SK-N-SH (cell line): ENCODE measurements at regions not wholly inside any gene's neighbourhood (a gene's known extent, or its start where the extent isn't known, plus 50 kb on each side); places are given as distances from the start of the nearest gene placed in this dataset.

Source experiments
- CTCF ChIP-seq: fragments of 200-600 bp; sonication (generic); IDR thresholded peaks from 2 replicates; pipeline ENCODE4 v1.6.1; 2017; ENCODE audit warnings: antibody characterized with exemption, mild to moderate bottlenecking, moderate library complexity
- FOSL2 ChIP-seq: IDR thresholded peaks from 2 replicates; pipeline ENCODE4 v1.4.0; 2012; ENCODE audit warnings: low read depth, mild to moderate bottlenecking, moderate library complexity, borderline replicate concordance
- FOXM1 ChIP-seq: IDR thresholded peaks from 2 replicates; pipeline ENCODE4 v1.4.0; 2012; ENCODE audit warnings: low read depth, mild to moderate bottlenecking
- GABPA ChIP-seq: IDR thresholded peaks from 2 replicates; pipeline ENCODE4 v1.4.0; 2012; ENCODE audit warnings: low read depth, mild to moderate bottlenecking
- MEF2A ChIP-seq: IDR thresholded peaks from 2 replicates; pipeline ENCODE4 v1.4.0; 2012; ENCODE audit warnings: low read depth, borderline replicate concordance
- PBX3 ChIP-seq: IDR thresholded peaks from 2 replicates; pipeline ENCODE4; 2012
- POLR2AphosphoS5 ChIP-seq: IDR thresholded peaks from 2 replicates; pipeline ENCODE4 v1.6.1; 2012; ENCODE audit warnings: low read depth, low read length
- RAD21 ChIP-seq: IDR thresholded peaks from 2 replicates; pipeline ENCODE4 v1.6.1; 2012; ENCODE audit warnings: mild to moderate bottlenecking, low read length
- REST ChIP-seq: IDR thresholded peaks from 2 replicates; pipeline ENCODE4 v1.6.1; 2012; ENCODE audit warnings: mild to moderate bottlenecking, low read depth, low read length, moderate library complexity
- SIN3A ChIP-seq: IDR thresholded peaks from 2 replicates; pipeline ENCODE4 v1.6.1; 2012; ENCODE audit warnings: low read depth, mild to moderate bottlenecking, low read length, moderate library complexity, borderline replicate concordance
- SMC3 ChIP-seq: IDR thresholded peaks from 2 replicates; pipeline ENCODE4 v1.6.1; 2012; ENCODE audit warnings: low read depth, low read length, improper control_type of control experiment
- TAF1 ChIP-seq: IDR thresholded peaks from 2 replicates; pipeline ENCODE4 v1.6.1; 2012; ENCODE audit warnings: low read depth, mild to moderate bottlenecking, low read length, moderate library complexity, borderline replicate concordance
- YY1 ChIP-seq: IDR thresholded peaks from 2 replicates; pipeline ENCODE4 v1.4.0; 2012; ENCODE audit warnings: low read depth, mild to moderate bottlenecking

DNA sequence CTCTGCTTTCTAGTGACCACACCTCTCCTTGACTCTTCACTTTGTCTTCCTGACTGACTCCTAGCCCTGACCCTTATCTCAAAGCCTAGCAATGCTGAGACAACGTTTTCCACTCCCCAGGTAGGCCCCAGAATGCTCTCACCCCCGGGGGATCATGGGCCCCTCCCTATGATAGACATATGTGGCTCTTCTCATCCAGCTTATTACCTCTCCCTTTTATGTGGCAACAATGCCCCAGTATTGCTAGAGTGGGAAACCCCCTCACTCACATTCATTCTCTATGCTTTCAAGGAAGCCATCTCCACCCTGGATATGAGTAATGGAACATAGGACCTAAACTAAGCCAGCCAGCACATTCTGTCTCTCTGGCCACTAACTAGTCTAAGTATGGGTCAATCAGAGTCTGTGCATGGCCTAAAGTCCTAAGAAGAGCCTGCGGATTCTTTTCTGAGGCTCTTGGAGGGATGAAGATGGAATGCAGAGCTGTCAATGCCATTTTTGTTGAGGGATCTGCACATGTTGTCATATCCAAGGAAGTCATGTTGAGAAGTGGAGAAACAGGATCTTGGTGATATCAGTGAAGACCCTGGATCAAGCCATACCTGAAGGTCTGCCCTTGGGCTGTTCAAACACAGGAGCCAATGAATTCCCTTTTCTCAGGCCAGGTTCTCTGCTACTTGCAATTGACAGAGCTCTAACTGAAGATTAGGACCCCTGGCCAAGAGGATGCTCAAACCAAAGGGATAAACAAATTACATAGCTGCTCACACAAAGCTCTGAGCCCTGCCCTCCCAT is 79.8 kb upstream of the GRK3 start:
- TF ChIP-seq GABPA: no peak
- no peak for TF ChIP-seq RAD21
- TF ChIP-seq CTCF: no peak
- no peak for TF ChIP-seq POLR2AphosphoS5
- no peak for TF ChIP-seq MEF2A
- no peak for TF ChIP-seq REST
- no peak for TF ChIP-seq FOSL2
- no peak for TF ChIP-seq SIN3A
- TF ChIP-seq YY1: no peak
- TF ChIP-seq SMC3: no peak
- TF ChIP-seq FOXM1: no peak
- TF ChIP-seq TAF1: no peak
- TF ChIP-seq PBX3: no peak
